DND-41 (cell line): ENCODE measurements at regions not wholly inside any gene's neighbourhood (a gene's known extent, or its start where the extent isn't known, plus 50 kb on each side); places are given as distances from the start of the nearest gene placed in this dataset.

Source experiments
- CTCF ChIP-seq: IDR thresholded peaks from 2 replicates; pipeline ENCODE4 v1.5.1; 2012; ENCODE audit warnings: borderline replicate concordance, low read length, moderate library complexity, mild to moderate bottlenecking; ENCODE audit not compliant: poor library complexity, severe bottlenecking; ENCODE audit errors: extremely low read depth
- EZH2 ChIP-seq: IDR thresholded peaks from 3 replicates; pipeline ENCODE4 v1.6.1; 2012; ENCODE audit warnings: borderline replicate concordance, low read depth, mild to moderate bottlenecking, moderate library complexity, low read length, inconsistent platforms; ENCODE audit not compliant: severe bottlenecking

GRCh38 chr13:88124142-88124541 lies 453.0 kb downstream of the SLITRK5 start:
- TF ChIP-seq CTCF (no peak), EZH2 (no peak)
